ENCODE measurements at regions not wholly inside any gene's neighbourhood (a gene's known extent, or its start where the extent isn't known, plus 50 kb on each side); places are given as distances from the start of the nearest gene placed in this dataset.

DNA sequence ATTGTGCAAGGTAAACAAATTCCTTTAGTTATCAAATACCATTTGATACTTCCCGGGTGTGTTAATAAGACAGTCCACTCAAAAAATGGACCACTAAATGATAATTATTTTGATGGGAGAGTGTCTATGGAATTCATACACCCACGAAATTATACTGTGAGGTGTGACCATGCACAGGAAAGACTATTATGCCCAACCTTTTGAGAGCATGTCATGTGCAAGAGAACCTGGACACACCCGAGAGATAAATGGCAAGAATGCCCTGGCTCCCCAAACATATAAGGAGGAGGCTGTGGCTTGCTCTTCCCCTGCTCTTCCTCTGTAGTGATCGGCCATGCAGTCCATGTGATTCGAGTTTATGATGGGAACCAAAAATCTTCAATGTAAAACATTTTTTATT lies 119.5 kb upstream of the BCL2L14 start:
- Mint-ChIP-seq H3K9me3 (ENCODE audit: unreplicated experiment) (peaks cover 4% of the 10 kb centered on the region), H3K4me3 (ENCODE audit: unreplicated experiment) (no peak overlapping the region), H3K27ac (ENCODE audit: unreplicated experiment) (no peak overlapping the region), H3K4me1 (ENCODE audit: low read depth, unreplicated experiment) (no peaks in the 10 kb centered on the region), H3K27me3 (ENCODE audit: low read depth, unreplicated experiment) (peaks cover 31% of the 10 kb centered on the region), H3K36me3 (ENCODE audit: low read depth, unreplicated experiment) (peaks cover 3% of the 10 kb centered on the region)
- H3K27ac ChIP-seq (ENCODE audit: low read depth, low read length): no peak overlapping the region
- no peak for FAIRE-seq
- H3K4me3 ChIP-seq (ENCODE audit: insufficient read depth, low read depth, low read length): no peak overlapping the region
- no peaks in the 10 kb centered on the region for H4K20me1 ChIP-seq (ENCODE audit: insufficient read depth, low read length)
- no peaks in the 10 kb centered on the region for H3K4me1 ChIP-seq (ENCODE audit: insufficient read depth, low read length)
- no peaks in the 10 kb centered on the region for H3K36me3 ChIP-seq (ENCODE audit: insufficient read depth, low read length)
- H3K9me3 ChIP-seq (ENCODE audit: insufficient read depth, low read depth, low read length): no peaks in the 10 kb centered on the region
- no peak overlapping the region for H3K4me2 ChIP-seq (ENCODE audit: low read length)
- no peak for DNase-seq (ENCODE audit: low read depth)
- no peaks in the 10 kb centered on the region for H3K79me2 ChIP-seq (ENCODE audit: insufficient read depth, low read length)
- no peak for TF ChIP-seq EZH2 (IDR thresholded peaks at IDR 0.05; ENCODE audit: insufficient read depth, low read length)
- TF ChIP-seq, protein P1, sequence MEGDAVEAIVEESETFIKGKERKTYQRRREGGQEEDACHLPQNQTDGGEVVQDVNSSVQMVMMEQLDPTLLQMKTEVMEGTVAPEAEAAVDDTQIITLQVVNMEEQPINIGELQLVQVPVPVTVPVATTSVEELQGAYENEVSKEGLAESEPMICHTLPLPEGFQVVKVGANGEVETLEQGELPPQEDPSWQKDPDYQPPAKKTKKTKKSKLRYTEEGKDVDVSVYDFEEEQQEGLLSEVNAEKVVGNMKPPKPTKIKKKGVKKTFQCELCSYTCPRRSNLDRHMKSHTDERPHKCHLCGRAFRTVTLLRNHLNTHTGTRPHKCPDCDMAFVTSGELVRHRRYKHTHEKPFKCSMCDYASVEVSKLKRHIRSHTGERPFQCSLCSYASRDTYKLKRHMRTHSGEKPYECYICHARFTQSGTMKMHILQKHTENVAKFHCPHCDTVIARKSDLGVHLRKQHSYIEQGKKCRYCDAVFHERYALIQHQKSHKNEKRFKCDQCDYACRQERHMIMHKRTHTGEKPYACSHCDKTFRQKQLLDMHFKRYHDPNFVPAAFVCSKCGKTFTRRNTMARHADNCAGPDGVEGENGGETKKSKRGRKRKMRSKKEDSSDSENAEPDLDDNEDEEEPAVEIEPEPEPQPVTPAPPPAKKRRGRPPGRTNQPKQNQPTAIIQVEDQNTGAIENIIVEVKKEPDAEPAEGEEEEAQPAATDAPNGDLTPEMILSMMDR (IDR thresholded peaks at IDR 0.05; ENCODE audit: insufficient read depth, low read depth, low read length): no peak
- H2AFZ ChIP-seq (ENCODE audit: low read depth, low read length): no peak overlapping the region
- H3K27me3 ChIP-seq (ENCODE audit: insufficient read depth, low read length): peaks cover 10% of the 10 kb centered on the region
- H3K9ac ChIP-seq (ENCODE audit: low read length): no peak overlapping the region

DNA sequence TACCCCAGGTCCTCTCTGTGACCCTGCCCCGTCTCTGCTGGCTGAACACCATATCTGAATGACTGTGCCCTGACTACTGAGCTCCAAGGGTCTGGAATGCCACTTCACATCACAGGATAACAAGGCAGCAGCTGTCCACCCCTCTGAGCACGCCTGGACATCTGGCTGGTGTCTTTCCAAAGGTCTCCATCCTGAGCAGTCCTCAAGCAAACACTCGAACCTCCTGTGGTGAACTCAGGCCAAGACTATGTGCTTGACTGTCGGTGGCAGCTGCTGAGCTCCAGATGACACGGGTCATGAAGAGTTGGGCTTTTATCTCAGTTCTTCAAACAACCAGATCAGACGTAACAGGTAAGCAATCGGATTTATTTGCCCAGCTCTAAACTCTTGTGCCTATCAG lies 117.2 kb upstream of the BCL2L14 start:
- Mint-ChIP-seq H3K4me1 (ENCODE audit: low read depth, unreplicated experiment) (peaks cover 8% of the 10 kb centered on the region), H3K27ac (ENCODE audit: unreplicated experiment) (no peak overlapping the region), H3K4me3 (ENCODE audit: unreplicated experiment) (no peak overlapping the region), H3K27me3 (ENCODE audit: low read depth, unreplicated experiment) (peaks cover 28% of the 10 kb centered on the region), H3K9me3 (ENCODE audit: unreplicated experiment) (peaks cover 3% of the 10 kb centered on the region), H3K36me3 (ENCODE audit: low read depth, unreplicated experiment) (peaks cover 3% of the 10 kb centered on the region)
- Histone ChIP-seq H3K4me3 (ENCODE audit: insufficient read depth, low read depth, low read length) (no peak overlapping the region), H3K27me3 (ENCODE audit: insufficient read depth, low read length) (peaks cover 10% of the 10 kb centered on the region), H3K9ac (ENCODE audit: low read length) (no peak overlapping the region), H3K4me1 (ENCODE audit: insufficient read depth, low read length) (peaks cover 7% of the 10 kb centered on the region), H3K36me3 (ENCODE audit: insufficient read depth, low read length) (no peaks in the 10 kb centered on the region), H3K4me2 (ENCODE audit: low read length) (no peak overlapping the region), H3K27ac (ENCODE audit: low read depth, low read length) (no peak overlapping the region), H2AFZ (ENCODE audit: low read depth, low read length) (no peak overlapping the region), H3K9me3 (ENCODE audit: insufficient read depth, low read depth, low read length) (no peaks in the 10 kb centered on the region), H4K20me1 (ENCODE audit: insufficient read depth, low read length) (no peaks in the 10 kb centered on the region), H3K79me2 (ENCODE audit: insufficient read depth, low read length) (no peaks in the 10 kb centered on the region)
- no peak for TF ChIP-seq EZH2 (IDR thresholded peaks at IDR 0.05; ENCODE audit: insufficient read depth, low read length)
- TF ChIP-seq, protein P1 (IDR thresholded peaks at IDR 0.05; ENCODE audit: insufficient read depth, low read depth, low read length): no peak
- FAIRE-seq: no peak
- no peak for DNase-seq (ENCODE audit: low read depth)

DNA sequence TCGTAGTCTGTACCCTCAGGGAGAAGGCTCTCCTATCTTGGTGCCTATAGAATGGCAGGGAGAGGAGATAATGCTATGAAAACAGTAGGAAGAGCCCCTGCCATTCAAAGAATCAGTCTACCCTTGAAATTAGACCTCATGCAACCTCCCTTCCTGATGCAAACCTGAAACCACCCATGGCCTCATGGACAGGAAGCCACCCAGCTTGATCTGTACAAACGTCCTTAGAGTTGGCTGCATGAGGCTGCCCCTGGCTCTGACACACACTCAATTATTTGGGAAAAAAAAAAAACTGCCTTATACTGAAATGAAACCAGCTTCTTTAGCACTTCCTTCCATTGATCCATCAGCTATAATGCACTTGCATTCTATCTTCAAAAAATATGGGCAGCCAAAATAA lies 116.6 kb upstream of the BCL2L14 start:
- H3K79me2 ChIP-seq (ENCODE audit: insufficient read depth, low read length): no peaks in the 10 kb centered on the region
- H3K4me2 ChIP-seq (ENCODE audit: low read length): no peak overlapping the region
- H3K27ac ChIP-seq (ENCODE audit: low read depth, low read length): no peak overlapping the region
- H3K27me3 Mint-ChIP-seq (ENCODE audit: low read depth, unreplicated experiment): peaks cover 24% of the 10 kb centered on the region
- no peak overlapping the region for H3K4me3 ChIP-seq (ENCODE audit: insufficient read depth, low read depth, low read length)
- peaks cover 3% of the 10 kb centered on the region for H3K36me3 Mint-ChIP-seq (ENCODE audit: low read depth, unreplicated experiment)
- H2AFZ ChIP-seq (ENCODE audit: low read depth, low read length): no peak overlapping the region
- TF ChIP-seq, protein P1 (IDR thresholded peaks at IDR 0.05; ENCODE audit: insufficient read depth, low read depth, low read length): no peak
- no peak for TF ChIP-seq EZH2 (IDR thresholded peaks at IDR 0.05; ENCODE audit: insufficient read depth, low read length)
- no peaks in the 10 kb centered on the region for H3K9me3 ChIP-seq (ENCODE audit: insufficient read depth, low read depth, low read length)
- FAIRE-seq (no peak), DNase-seq (ENCODE audit: low read depth) (no peak)
- peaks cover 14% of the 10 kb centered on the region for H3K4me1 ChIP-seq (ENCODE audit: insufficient read depth, low read length)
- no peak overlapping the region for H3K4me3 Mint-ChIP-seq (ENCODE audit: unreplicated experiment)
- no peak overlapping the region for H3K9ac ChIP-seq (ENCODE audit: low read length)
- H3K27me3 ChIP-seq (ENCODE audit: insufficient read depth, low read length): peaks cover 3% of the 10 kb centered on the region
- peaks cover 14% of the 10 kb centered on the region for H3K4me1 Mint-ChIP-seq (ENCODE audit: low read depth, unreplicated experiment)
- no peaks in the 10 kb centered on the region for H3K36me3 ChIP-seq (ENCODE audit: insufficient read depth, low read length)
- H4K20me1 ChIP-seq (ENCODE audit: insufficient read depth, low read length): no peaks in the 10 kb centered on the region
- peaks cover 3% of the 10 kb centered on the region for H3K9me3 Mint-ChIP-seq (ENCODE audit: unreplicated experiment)
- no peak overlapping the region for H3K27ac Mint-ChIP-seq (ENCODE audit: unreplicated experiment)

All from astrocyte (in vitro differentiated cells and primary cell).